H1 (cell line): ENCODE measurements at regions not wholly inside any gene's neighbourhood (a gene's known extent, or its start where the extent isn't known, plus 50 kb on each side); places are given as distances from the start of the nearest gene placed in this dataset.

Experiments used
- CTCF ChIA-PET: fragments of 300-600 bp; sonication (Branson Sonifier 250); formaldehyde crosslinking; loops from one replicate; lab custom pipeline; 2021; ENCODE audit not compliant: partially characterized antibody; lab: Charles Lee
- POLR2A ChIA-PET: fragments of 300-600 bp; sonication (Branson Sonifier 250); formaldehyde crosslinking; loops from one replicate; lab custom pipeline; 2021; ENCODE audit warnings: inconsistent platforms; ENCODE audit not compliant: partially characterized antibody; lab: Charles Lee
- DNase-seq, 2 experiments: peaks; one replicate each; pipeline versions ENCODE4 v3.0.0 to v3.0.0-alpha.2; 2010 to 2022; ENCODE audit warnings: low spot score in 2 of 2, low read depth in 1 of 2, mixed read lengths in 1 of 2
- FAIRE-seq: peaks from 2 replicates; lab custom pipeline; 2011; peaks lifted over from hg19 to GRCh38; lab: Jason Lieb, UNC
- H2AFZ ChIP-seq: 2 replicates; pipeline ENCODE4 v1.8.1; 2012; ENCODE audit warnings: low read length, inconsistent platforms
- H2AK5ac ChIP-seq: 2 replicates; pipeline ENCODE4 v1.6.1; 2013; ENCODE audit warnings: low read depth, low read length
- H2BK120ac ChIP-seq: replicated peaks from 2 replicates; pipeline ENCODE3; 2013; ENCODE audit warnings: low read depth, low read length, inconsistent platforms
- H2BK12ac ChIP-seq: 2 replicates; pipeline ENCODE4 v1.6.1; 2013; ENCODE audit warnings: low read depth, low read length
- H2BK15ac ChIP-seq: 2 replicates; pipeline ENCODE4 v1.6.1; 2013; ENCODE audit warnings: low read length
- H2BK20ac ChIP-seq: 2 replicates; pipeline ENCODE4 v1.6.1; 2013; ENCODE audit warnings: low read length
- H2BK5ac ChIP-seq: 2 replicates; pipeline ENCODE4 v1.6.1; 2013; ENCODE audit warnings: low read depth, low read length
- H3K14ac ChIP-seq: 2 replicates; pipeline ENCODE4 v1.6.1; 2013; ENCODE audit warnings: inconsistent platforms; ENCODE audit not compliant: insufficient read length
- H3K18ac ChIP-seq: 2 replicates; pipeline ENCODE4 v1.6.1; 2013; ENCODE audit warnings: low read length; ENCODE audit errors: extremely low read depth
- H3K23ac ChIP-seq: 2 replicates; pipeline ENCODE4 v1.6.1; 2013; ENCODE audit warnings: inconsistent platforms; ENCODE audit not compliant: insufficient read length
- H3K23me2 ChIP-seq: 2 replicates; pipeline ENCODE4 v1.6.1; 2013; ENCODE audit warnings: low read depth, low read length
- H3K27ac ChIP-seq: 2 replicates; pipeline ENCODE4 v1.6.1; 2011; ENCODE audit warnings: low read depth, low read length, inconsistent platforms
- H3K27me3 ChIP-seq, 4 experiments: replicated peaks in 1 of 4; 1 replicate in 1 of 4; 2 replicates in 3 of 4; pipeline versions ENCODE4 v1.6.1 to v1.8.1; 2011 to 2013; ENCODE audit warnings: low read length in 3 of 4, mild to moderate bottlenecking in 3 of 4, inconsistent platforms in 2 of 4, mixed read lengths in 2 of 4, moderate library complexity in 1 of 4; ENCODE audit not compliant: control insufficient read depth in 3 of 4, insufficient read depth in 3 of 4; ENCODE audit errors: extremely low read depth in 1 of 4
- H3K36me3 ChIP-seq, 4 experiments: 2 replicates each; pipeline versions ENCODE4 v1.6.1 to v1.8.1; 2011 to 2013; ENCODE audit warnings: mild to moderate bottlenecking in 4 of 4, low read length in 3 of 4, moderate library complexity in 2 of 4, control low read depth in 1 of 4, inconsistent platforms in 1 of 4; ENCODE audit not compliant: insufficient read depth in 4 of 4, control insufficient read depth in 2 of 4
- H3K4ac ChIP-seq: replicated peaks from 2 replicates; pipeline ENCODE3; 2013; ENCODE audit warnings: low read length, low read depth, mixed read lengths, inconsistent platforms; ENCODE audit not compliant: insufficient read length
- H3K4me1 ChIP-seq, 4 experiments: replicated peaks in 1 of 4; 1 replicate in 1 of 4; 2 replicates in 3 of 4; pipeline versions ENCODE4 v1.6.1 to v1.8.1; 2011 to 2013; ENCODE audit warnings: low read length in 3 of 4, inconsistent platforms in 2 of 4, mixed read lengths in 1 of 4; ENCODE audit not compliant: insufficient read depth in 4 of 4, control insufficient read depth in 3 of 4
- H3K4me2 ChIP-seq, 2 experiments: 2 replicates each; pipeline versions ENCODE4 v1.6.1 to v1.8.1; 2011 to 2013; ENCODE audit warnings: low read depth in 2 of 2, low read length in 2 of 2, control low read depth in 1 of 2, inconsistent platforms in 1 of 2, mild to moderate bottlenecking in 1 of 2; ENCODE audit not compliant: insufficient read depth in 1 of 2
- H3K4me3 ChIP-seq, 4 experiments: fragments of 200-600, 300-600 bp in 1 of 4; sonication (generic), shearing (Covaris generic), sonication (Bioruptor Twin) in 1 of 4; 2 replicates each; pipeline versions ENCODE4 v1.5.1 to v1.8.1; 2011 to 2016; ENCODE audit warnings: low read length in 4 of 4, low read depth in 3 of 4, control low read depth in 2 of 4, inconsistent platforms in 2 of 4, mild to moderate bottlenecking in 2 of 4, mixed read lengths in 1 of 4, moderate library complexity in 1 of 4; ENCODE audit not compliant: insufficient read depth in 2 of 4; ENCODE audit errors: extremely low read depth in 1 of 4
- H3K56ac ChIP-seq: replicated peaks from 2 replicates; pipeline ENCODE3; 2013; ENCODE audit warnings: low read depth, mild to moderate bottlenecking, mixed read lengths, low read length, inconsistent platforms; ENCODE audit not compliant: insufficient read length
- H3K79me1 ChIP-seq: 2 replicates; pipeline ENCODE4 v1.6.1; 2013; ENCODE audit warnings: low read depth, low read length, control low read depth
- H3K79me2 ChIP-seq, 2 experiments: 2 replicates each; pipeline versions ENCODE4 v1.6.1 to v1.8.1; 2012 to 2013; ENCODE audit warnings: low read length in 2 of 2, mild to moderate bottlenecking in 2 of 2, inconsistent platforms in 1 of 2; ENCODE audit not compliant: insufficient read depth in 2 of 2, control insufficient read depth in 1 of 2
- H3K9ac ChIP-seq, 4 experiments: replicated peaks in 1 of 4; 1 replicate in 1 of 4; 2 replicates in 3 of 4; pipeline versions ENCODE4 v1.6.1 to v1.8.1; 2011 to 2013; ENCODE audit warnings: low read depth in 3 of 4, low read length in 3 of 4, control low read depth in 2 of 4, mild to moderate bottlenecking in 2 of 4, moderate library complexity in 2 of 4, inconsistent platforms in 1 of 4; ENCODE audit errors: extremely low read depth in 1 of 4
- H3K9me3 ChIP-seq, 2 experiments: 2 replicates each; pipeline versions ENCODE4 v1.6.1 to v1.8.1; 2012 to 2013; ENCODE audit warnings: mild to moderate bottlenecking in 2 of 2, moderate library complexity in 2 of 2, control low read depth in 1 of 2, inconsistent platforms in 1 of 2, low read depth in 1 of 2, low read length in 1 of 2, mixed read lengths in 1 of 2; ENCODE audit not compliant: insufficient read depth in 2 of 2
- H4K20me1 ChIP-seq, 2 experiments: replicated peaks in 1 of 2; 2 replicates each; pipeline versions ENCODE3 to v1.8.1; 2011 to 2013; ENCODE audit warnings: inconsistent platforms in 2 of 2, low read length in 2 of 2, mild to moderate bottlenecking in 1 of 2; ENCODE audit not compliant: insufficient read depth in 2 of 2, control insufficient read depth in 1 of 2
- H4K5ac ChIP-seq: 2 replicates; pipeline ENCODE4 v1.6.1; 2013; ENCODE audit warnings: low read length, low read depth, mixed read lengths, inconsistent platforms; ENCODE audit not compliant: insufficient read length
- H4K8ac ChIP-seq: 2 replicates; pipeline ENCODE4 v1.8.0; 2013; ENCODE audit warnings: mild to moderate bottlenecking, moderate library complexity, low read length, inconsistent platforms; ENCODE audit not compliant: insufficient read depth; ENCODE audit errors: extremely low read depth
- H4K91ac ChIP-seq: replicated peaks from 2 replicates; pipeline ENCODE3; 2013; ENCODE audit warnings: low read length, mixed read lengths, inconsistent platforms; ENCODE audit not compliant: insufficient read length
- ATF3 ChIP-seq: IDR thresholded peaks from 2 replicates; pipeline ENCODE4 v1.6.1; 2011; ENCODE audit warnings: low read depth, mild to moderate bottlenecking, low read length; ENCODE audit not compliant: insufficient read depth
- BCL11A ChIP-seq, 2 experiments: IDR thresholded peaks; one replicate each; pipeline ENCODE4 v1.6.1; 2011; ENCODE audit warnings: low read depth in 2 of 2, low read length in 2 of 2, mild to moderate bottlenecking in 2 of 2
- BRCA1 ChIP-seq: IDR thresholded peaks from 2 replicates; pipeline ENCODE4 v1.6.1; 2012; ENCODE audit warnings: low read depth, low read length, improper control_type of control experiment
- CEBPB ChIP-seq: IDR thresholded peaks from 2 replicates; pipeline ENCODE4 v1.6.1; 2012; ENCODE audit warnings: low read depth, low read length
- CREB1 ChIP-seq: IDR thresholded peaks from 2 replicates; pipeline ENCODE4 v1.6.1; 2012; ENCODE audit warnings: inconsistent platforms
- FOSL1 ChIP-seq: IDR thresholded peaks from 2 replicates; pipeline ENCODE4 v1.6.1; 2011; ENCODE audit warnings: mild to moderate bottlenecking, low read depth, low read length, moderate library complexity; ENCODE audit not compliant: insufficient read depth
- HDAC6 ChIP-seq: IDR thresholded peaks from one replicate; pipeline ENCODE4 v1.7.1; 2012; ENCODE audit warnings: low read depth, mild to moderate bottlenecking, inconsistent platforms, low read length, moderate library complexity
- JUND ChIP-seq: IDR thresholded peaks from 2 replicates; pipeline ENCODE4 v1.6.1; 2011; ENCODE audit warnings: mild to moderate bottlenecking, improper control_type of control experiment, low read length
- PHF8 ChIP-seq: fragments of 200-600 bp; sonication (generic); conservative IDR thresholded peaks from 2 replicates; pipeline ENCODE4 v1.7.1; 2012; ENCODE audit warnings: low read depth, mild to moderate bottlenecking, inconsistent platforms, low read length, moderate library complexity
- POLR2A ChIP-seq, 2 experiments: IDR thresholded peaks; 1 replicate in 1 of 2; 2 replicates in 1 of 2; pipeline ENCODE4 v1.6.1; 2011; ENCODE audit warnings: low read depth in 2 of 2, low read length in 2 of 2, mild to moderate bottlenecking in 2 of 2; ENCODE audit errors: control extremely low read depth in 1 of 2
- POU5F1 ChIP-seq: IDR thresholded peaks from 2 replicates; pipeline ENCODE4 v1.6.1; 2011; ENCODE audit warnings: low read depth, mild to moderate bottlenecking, low read length, moderate library complexity
- RBBP5 ChIP-seq: IDR thresholded peaks from 2 replicates; pipeline ENCODE4 v1.7.1; 2012; ENCODE audit warnings: low read depth, mild to moderate bottlenecking, inconsistent platforms, low read length, moderate library complexity, borderline replicate concordance
- RXRA ChIP-seq: IDR thresholded peaks from 2 replicates; pipeline ENCODE4 v1.6.1; 2011; ENCODE audit warnings: low read depth, mild to moderate bottlenecking, low read length, moderate library complexity; ENCODE audit not compliant: insufficient read depth
- SIN3A ChIP-seq, 2 experiments: IDR thresholded peaks in 1 of 2; conservative IDR thresholded peaks in 1 of 2; 2 replicates each; pipeline ENCODE4 v1.6.1; 2011 to 2012; ENCODE audit warnings: low read length in 2 of 2, improper control_type of control experiment in 1 of 2, low read depth in 1 of 2, mild to moderate bottlenecking in 1 of 2
- WGBS, 2 experiments: shearing (Covaris generic) in 1 of 2; methylation state at CpG; one replicate each; pipeline versions ENCODE4 v1.1.6 to v1.1.7; 2013 to 2015; ENCODE audit warnings: low lambda C conversion rate in 2 of 2, mixed read lengths in 2 of 2, inconsistent platforms in 1 of 2, low coverage in 1 of 2, missing lambda C conversion rate in 1 of 2; ENCODE audit not compliant: insufficient replicate concordance in 2 of 2, insufficient coverage in 1 of 2, insufficient read length in 1 of 2; ENCODE audit errors: extremely low coverage in 1 of 2, missing lambda C conversion rate in 1 of 2; 5-methylcytosine and 5-hydroxymethylcytosine counted together

GRCh38 chr2:150369862-150370261 lies 117.6 kb downstream of the RND3 start:
- Histone ChIP-seq H3K14ac (no peak overlapping the region), H2BK12ac (peak overlapping the region; percentile 46; the same call in 1 of the 2 replicates), H2BK120ac (no peak overlapping the region), H3K79me1 (no peaks in the 10 kb centered on the region), H3K4ac (no peak overlapping the region), H3K9ac (no peak overlapping the region), H3K9me3 (peaks cover 0 to 5% of the 10 kb centered on the region in 2 experiments; a peak in 1 of 4 replicates), H4K5ac (no peak overlapping the region), H4K8ac (no peak overlapping the region), H3K18ac (no peak overlapping the region), H3K4me3 (no peak overlapping the region), H3K56ac (no peak overlapping the region), H2AK5ac (no peak overlapping the region), H2BK15ac (no peak overlapping the region), H2BK20ac (no peak overlapping the region), H4K20me1 (no peaks in the 10 kb centered on the region), H3K27me3 (no peaks in the 10 kb centered on the region), H3K23me2 (no peaks in the 10 kb centered on the region), H3K23ac (no peak overlapping the region), H3K4me2 (no peak overlapping the region), H3K4me1 (0 out of 7 replicates have a peak, but pooled peaks cover 0 to 2% (median 0%) of the 10 kb centered on the region in 4 experiments), H2BK5ac (no peak overlapping the region), H2AFZ (peak overlapping the region; percentile 20; the same call in 1 of the 2 replicates), H3K36me3 (no peaks in the 10 kb centered on the region), H4K91ac (no peak overlapping the region), H3K79me2 (no peaks in the 10 kb centered on the region), H3K27ac (no peak overlapping the region)
- CTCF ChIA-PET, result interaction anchor here (1.1 to 1.5 kb wide), 3 partner anchors 10 to 20 kb away, joined by 3 to 5 read pairs (median 3); no protein-coding TSS in a partner anchor
- WGBS, 2 experiments, result 97% methylated on average over 9 of the region's 9 CpGs; no CpG with 5 or more reads in 1 of the 2 experiments
- POLR2A ChIA-PET, result no interaction called here
- DNase-seq (no peak), FAIRE-seq (no peak)
- TF ChIP-seq CEBPB, result no peak
- TF ChIP-seq PHF8, result no peak
- no peak for TF ChIP-seq CREB1
- no peak for TF ChIP-seq BRCA1
- TF ChIP-seq POU5F1, result no peak
- TF ChIP-seq BCL11A (IDR thresholded peaks at IDR 0.05; ENCODE audit: low read depth in 2 of 2, low read length in 2 of 2), result no peak
- no peak for TF ChIP-seq POLR2A (IDR thresholded peaks at IDR 0.05; ENCODE audit: control extremely low read depth in 1 of 2, low read depth in 2 of 2, low read length in 2 of 2)
- no peak for TF ChIP-seq ATF3
- TF ChIP-seq RXRA, result no peak
- TF ChIP-seq RBBP5, result no peak
- no peak for TF ChIP-seq FOSL1
- no peak for TF ChIP-seq HDAC6
- no peak for TF ChIP-seq SIN3A (conservative IDR thresholded peaks at IDR 0.05 in 1 of 2, IDR thresholded peaks at IDR 0.05 in 1 of 2; ENCODE audit: low read depth in 1 of 2, low read length in 2 of 2)
- TF ChIP-seq JUND, result no peak
